H1 (cell line): ENCODE measurements at regions not wholly inside any gene's neighbourhood (a gene's known extent, or its start where the extent isn't known, plus 50 kb on each side); places are given as distances from the start of the nearest gene placed in this dataset.

Source experiments
- CTCF ChIA-PET: fragments of 300-600 bp; sonication (Branson Sonifier 250); formaldehyde crosslinking; loops from one replicate; lab custom pipeline; 2021; ENCODE audit not compliant: partially characterized antibody; lab: Charles Lee
- POLR2A ChIA-PET: fragments of 300-600 bp; sonication (Branson Sonifier 250); formaldehyde crosslinking; loops from one replicate; lab custom pipeline; 2021; ENCODE audit warnings: inconsistent platforms; ENCODE audit not compliant: partially characterized antibody; lab: Charles Lee
- DNase-seq, 2 experiments: peaks; one replicate each; pipeline versions ENCODE4 v3.0.0 to v3.0.0-alpha.2; 2010 to 2022; ENCODE audit warnings: low spot score in 2 of 2, low read depth in 1 of 2, mixed read lengths in 1 of 2
- FAIRE-seq: peaks from 2 replicates; lab custom pipeline; 2011; peaks lifted over from hg19 to GRCh38; lab: Jason Lieb, UNC
- H2AFZ ChIP-seq: 2 replicates; pipeline ENCODE4 v1.8.1; 2012; ENCODE audit warnings: low read length, inconsistent platforms
- H2AK5ac ChIP-seq: 2 replicates; pipeline ENCODE4 v1.6.1; 2013; ENCODE audit warnings: low read depth, low read length
- H2BK120ac ChIP-seq: replicated peaks from 2 replicates; pipeline ENCODE3; 2013; ENCODE audit warnings: low read depth, low read length, inconsistent platforms
- H2BK12ac ChIP-seq: 2 replicates; pipeline ENCODE4 v1.6.1; 2013; ENCODE audit warnings: low read depth, low read length
- H2BK15ac ChIP-seq: 2 replicates; pipeline ENCODE4 v1.6.1; 2013; ENCODE audit warnings: low read length
- H2BK20ac ChIP-seq: 2 replicates; pipeline ENCODE4 v1.6.1; 2013; ENCODE audit warnings: low read length
- H2BK5ac ChIP-seq: 2 replicates; pipeline ENCODE4 v1.6.1; 2013; ENCODE audit warnings: low read depth, low read length
- H3K14ac ChIP-seq: 2 replicates; pipeline ENCODE4 v1.6.1; 2013; ENCODE audit warnings: inconsistent platforms; ENCODE audit not compliant: insufficient read length
- H3K18ac ChIP-seq: 2 replicates; pipeline ENCODE4 v1.6.1; 2013; ENCODE audit warnings: low read length; ENCODE audit errors: extremely low read depth
- H3K23ac ChIP-seq: 2 replicates; pipeline ENCODE4 v1.6.1; 2013; ENCODE audit warnings: inconsistent platforms; ENCODE audit not compliant: insufficient read length
- H3K23me2 ChIP-seq: 2 replicates; pipeline ENCODE4 v1.6.1; 2013; ENCODE audit warnings: low read depth, low read length
- H3K27ac ChIP-seq: 2 replicates; pipeline ENCODE4 v1.6.1; 2011; ENCODE audit warnings: low read depth, low read length, inconsistent platforms
- H3K27me3 ChIP-seq, 4 experiments: replicated peaks in 1 of 4; 1 replicate in 1 of 4; 2 replicates in 3 of 4; pipeline versions ENCODE4 v1.6.1 to v1.8.1; 2011 to 2013; ENCODE audit warnings: low read length in 3 of 4, mild to moderate bottlenecking in 3 of 4, inconsistent platforms in 2 of 4, mixed read lengths in 2 of 4, moderate library complexity in 1 of 4; ENCODE audit not compliant: control insufficient read depth in 3 of 4, insufficient read depth in 3 of 4; ENCODE audit errors: extremely low read depth in 1 of 4
- H3K36me3 ChIP-seq, 4 experiments: 2 replicates each; pipeline versions ENCODE4 v1.6.1 to v1.8.1; 2011 to 2013; ENCODE audit warnings: mild to moderate bottlenecking in 4 of 4, low read length in 3 of 4, moderate library complexity in 2 of 4, control low read depth in 1 of 4, inconsistent platforms in 1 of 4; ENCODE audit not compliant: insufficient read depth in 4 of 4, control insufficient read depth in 2 of 4
- H3K4ac ChIP-seq: replicated peaks from 2 replicates; pipeline ENCODE3; 2013; ENCODE audit warnings: low read length, low read depth, mixed read lengths, inconsistent platforms; ENCODE audit not compliant: insufficient read length
- H3K4me1 ChIP-seq, 4 experiments: replicated peaks in 1 of 4; 1 replicate in 1 of 4; 2 replicates in 3 of 4; pipeline versions ENCODE4 v1.6.1 to v1.8.1; 2011 to 2013; ENCODE audit warnings: low read length in 3 of 4, inconsistent platforms in 2 of 4, mixed read lengths in 1 of 4; ENCODE audit not compliant: insufficient read depth in 4 of 4, control insufficient read depth in 3 of 4
- H3K4me2 ChIP-seq, 2 experiments: 2 replicates each; pipeline versions ENCODE4 v1.6.1 to v1.8.1; 2011 to 2013; ENCODE audit warnings: low read depth in 2 of 2, low read length in 2 of 2, control low read depth in 1 of 2, inconsistent platforms in 1 of 2, mild to moderate bottlenecking in 1 of 2; ENCODE audit not compliant: insufficient read depth in 1 of 2
- H3K4me3 ChIP-seq, 4 experiments: fragments of 200-600, 300-600 bp in 1 of 4; sonication (generic), shearing (Covaris generic), sonication (Bioruptor Twin) in 1 of 4; 2 replicates each; pipeline versions ENCODE4 v1.5.1 to v1.8.1; 2011 to 2016; ENCODE audit warnings: low read length in 4 of 4, low read depth in 3 of 4, control low read depth in 2 of 4, inconsistent platforms in 2 of 4, mild to moderate bottlenecking in 2 of 4, mixed read lengths in 1 of 4, moderate library complexity in 1 of 4; ENCODE audit not compliant: insufficient read depth in 2 of 4; ENCODE audit errors: extremely low read depth in 1 of 4
- H3K56ac ChIP-seq: replicated peaks from 2 replicates; pipeline ENCODE3; 2013; ENCODE audit warnings: low read depth, mild to moderate bottlenecking, mixed read lengths, low read length, inconsistent platforms; ENCODE audit not compliant: insufficient read length
- H3K79me1 ChIP-seq: 2 replicates; pipeline ENCODE4 v1.6.1; 2013; ENCODE audit warnings: low read depth, low read length, control low read depth
- H3K79me2 ChIP-seq, 2 experiments: 2 replicates each; pipeline versions ENCODE4 v1.6.1 to v1.8.1; 2012 to 2013; ENCODE audit warnings: low read length in 2 of 2, mild to moderate bottlenecking in 2 of 2, inconsistent platforms in 1 of 2; ENCODE audit not compliant: insufficient read depth in 2 of 2, control insufficient read depth in 1 of 2
- H3K9ac ChIP-seq, 4 experiments: replicated peaks in 1 of 4; 1 replicate in 1 of 4; 2 replicates in 3 of 4; pipeline versions ENCODE4 v1.6.1 to v1.8.1; 2011 to 2013; ENCODE audit warnings: low read depth in 3 of 4, low read length in 3 of 4, control low read depth in 2 of 4, mild to moderate bottlenecking in 2 of 4, moderate library complexity in 2 of 4, inconsistent platforms in 1 of 4; ENCODE audit errors: extremely low read depth in 1 of 4
- H3K9me3 ChIP-seq, 2 experiments: 2 replicates each; pipeline versions ENCODE4 v1.6.1 to v1.8.1; 2012 to 2013; ENCODE audit warnings: mild to moderate bottlenecking in 2 of 2, moderate library complexity in 2 of 2, control low read depth in 1 of 2, inconsistent platforms in 1 of 2, low read depth in 1 of 2, low read length in 1 of 2, mixed read lengths in 1 of 2; ENCODE audit not compliant: insufficient read depth in 2 of 2
- H4K20me1 ChIP-seq, 2 experiments: replicated peaks in 1 of 2; 2 replicates each; pipeline versions ENCODE3 to v1.8.1; 2011 to 2013; ENCODE audit warnings: inconsistent platforms in 2 of 2, low read length in 2 of 2, mild to moderate bottlenecking in 1 of 2; ENCODE audit not compliant: insufficient read depth in 2 of 2, control insufficient read depth in 1 of 2
- H4K5ac ChIP-seq: 2 replicates; pipeline ENCODE4 v1.6.1; 2013; ENCODE audit warnings: low read length, low read depth, mixed read lengths, inconsistent platforms; ENCODE audit not compliant: insufficient read length
- H4K8ac ChIP-seq: 2 replicates; pipeline ENCODE4 v1.8.0; 2013; ENCODE audit warnings: mild to moderate bottlenecking, moderate library complexity, low read length, inconsistent platforms; ENCODE audit not compliant: insufficient read depth; ENCODE audit errors: extremely low read depth
- H4K91ac ChIP-seq: replicated peaks from 2 replicates; pipeline ENCODE3; 2013; ENCODE audit warnings: low read length, mixed read lengths, inconsistent platforms; ENCODE audit not compliant: insufficient read length
- CEBPB ChIP-seq: IDR thresholded peaks from 2 replicates; pipeline ENCODE4 v1.6.1; 2012; ENCODE audit warnings: low read depth, low read length
- POLR2AphosphoS5 ChIP-seq: IDR thresholded peaks from 2 replicates; pipeline ENCODE4 v1.6.1; 2011; ENCODE audit warnings: low read depth, low read length
- WGBS, 2 experiments: shearing (Covaris generic) in 1 of 2; methylation state at CpG; one replicate each; pipeline versions ENCODE4 v1.1.6 to v1.1.7; 2013 to 2015; ENCODE audit warnings: low lambda C conversion rate in 2 of 2, mixed read lengths in 2 of 2, inconsistent platforms in 1 of 2, low coverage in 1 of 2, missing lambda C conversion rate in 1 of 2; ENCODE audit not compliant: insufficient replicate concordance in 2 of 2, insufficient coverage in 1 of 2, insufficient read length in 1 of 2; ENCODE audit errors: extremely low coverage in 1 of 2, missing lambda C conversion rate in 1 of 2; 5-methylcytosine and 5-hydroxymethylcytosine counted together

GRCh38 chr5:166899343-166899742 is 1392.1 kb upstream of the WWC1 start:
- Histone ChIP-seq H3K4me3 (no peak overlapping the region), H3K23ac (no peak overlapping the region), H3K79me1 (no peaks in the 10 kb centered on the region), H3K27me3 (no peaks in the 10 kb centered on the region), H3K9ac (no peak overlapping the region), H3K14ac (no peak overlapping the region), H2BK120ac (no peak overlapping the region), H2BK15ac (no peak overlapping the region), H3K79me2 (no peaks in the 10 kb centered on the region), H3K4me1 (no peaks in the 10 kb centered on the region), H2AK5ac (no peak overlapping the region), H3K23me2 (no peaks in the 10 kb centered on the region), H2AFZ (no peak overlapping the region), H3K27ac (no peak overlapping the region), H2BK20ac (no peak overlapping the region), H3K9me3 (no peaks in the 10 kb centered on the region), H4K20me1 (no peaks in the 10 kb centered on the region), H3K36me3 (no peaks in the 10 kb centered on the region), H3K56ac (no peak overlapping the region), H3K4me2 (no peak overlapping the region), H4K8ac (no peak overlapping the region), H3K4ac (no peak overlapping the region), H4K91ac (no peak overlapping the region), H4K5ac (no peak overlapping the region), H2BK12ac (no peak overlapping the region), H2BK5ac (no peak overlapping the region), H3K18ac (no peak overlapping the region)
- ChIA-PET POLR2A (no interaction called here), CTCF (no interaction called here)
- DNase-seq (no peak), FAIRE-seq (no peak)
- 98% methylated on average over 5 of the region's 5 CpGs; no CpG with 5 or more reads in 1 of the 2 experiments for WGBS, 2 experiments
- TF ChIP-seq CEBPB (no peak), POLR2AphosphoS5 (no peak)
